ENCODE measurements at regions not wholly inside any gene's neighbourhood (a gene's known extent, or its start where the extent isn't known, plus 50 kb on each side); places are given as distances from the start of the nearest gene placed in this dataset.

- TF ChIP-seq, protein P1, sequence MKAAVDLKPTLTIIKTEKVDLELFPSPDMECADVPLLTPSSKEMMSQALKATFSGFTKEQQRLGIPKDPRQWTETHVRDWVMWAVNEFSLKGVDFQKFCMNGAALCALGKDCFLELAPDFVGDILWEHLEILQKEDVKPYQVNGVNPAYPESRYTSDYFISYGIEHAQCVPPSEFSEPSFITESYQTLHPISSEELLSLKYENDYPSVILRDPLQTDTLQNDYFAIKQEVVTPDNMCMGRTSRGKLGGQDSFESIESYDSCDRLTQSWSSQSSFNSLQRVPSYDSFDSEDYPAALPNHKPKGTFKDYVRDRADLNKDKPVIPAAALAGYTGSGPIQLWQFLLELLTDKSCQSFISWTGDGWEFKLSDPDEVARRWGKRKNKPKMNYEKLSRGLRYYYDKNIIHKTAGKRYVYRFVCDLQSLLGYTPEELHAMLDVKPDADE (IDR thresholded peaks at IDR 0.05): no peak
- no peak for TF ChIP-seq CREB1 (CRISPR knock-in tag; IDR thresholded peaks at IDR 0.05; ENCODE audit: low read depth)
Observed at GRCh38 chr14:40402957-40403356, 970.7 kb upstream of the FBXO33 start (continued).

- Histone ChIP-seq H3K27me3 (ENCODE audit: insufficient read depth) (no peaks in the 10 kb centered on the region), H3K9me2 (ENCODE audit: insufficient read depth) (no peaks in the 10 kb centered on the region), H3K36me3 (ENCODE audit: insufficient read depth) (no peaks in the 10 kb centered on the region), H3K4me1 (ENCODE audit: insufficient read depth) (no peaks in the 10 kb centered on the region), H2AFZ (no peak overlapping the region), H4K20me1 (replicated peaks; ENCODE audit: insufficient read depth) (no peaks in the 10 kb centered on the region), H3K27ac (ENCODE audit: low read depth) (no peak overlapping the region), H3F3A (replicated peaks; ENCODE audit: low read depth) (no peaks in the 10 kb centered on the region), H3K79me2 (replicated peaks; ENCODE audit: insufficient read depth) (no peaks in the 10 kb centered on the region), H3K4me2 (no peak overlapping the region), H3K4me3 (no peak overlapping the region)
- H3K36me3 Mint-ChIP-seq (ENCODE audit: low read depth): no peaks in the 10 kb centered on the region
- ATAC-seq (no peak), DNase-seq (ENCODE audit: low spot score) (no peak)
- no peak overlapping the region for H3K4me3 Mint-ChIP-seq
- TF ChIP-seq, protein P2, sequence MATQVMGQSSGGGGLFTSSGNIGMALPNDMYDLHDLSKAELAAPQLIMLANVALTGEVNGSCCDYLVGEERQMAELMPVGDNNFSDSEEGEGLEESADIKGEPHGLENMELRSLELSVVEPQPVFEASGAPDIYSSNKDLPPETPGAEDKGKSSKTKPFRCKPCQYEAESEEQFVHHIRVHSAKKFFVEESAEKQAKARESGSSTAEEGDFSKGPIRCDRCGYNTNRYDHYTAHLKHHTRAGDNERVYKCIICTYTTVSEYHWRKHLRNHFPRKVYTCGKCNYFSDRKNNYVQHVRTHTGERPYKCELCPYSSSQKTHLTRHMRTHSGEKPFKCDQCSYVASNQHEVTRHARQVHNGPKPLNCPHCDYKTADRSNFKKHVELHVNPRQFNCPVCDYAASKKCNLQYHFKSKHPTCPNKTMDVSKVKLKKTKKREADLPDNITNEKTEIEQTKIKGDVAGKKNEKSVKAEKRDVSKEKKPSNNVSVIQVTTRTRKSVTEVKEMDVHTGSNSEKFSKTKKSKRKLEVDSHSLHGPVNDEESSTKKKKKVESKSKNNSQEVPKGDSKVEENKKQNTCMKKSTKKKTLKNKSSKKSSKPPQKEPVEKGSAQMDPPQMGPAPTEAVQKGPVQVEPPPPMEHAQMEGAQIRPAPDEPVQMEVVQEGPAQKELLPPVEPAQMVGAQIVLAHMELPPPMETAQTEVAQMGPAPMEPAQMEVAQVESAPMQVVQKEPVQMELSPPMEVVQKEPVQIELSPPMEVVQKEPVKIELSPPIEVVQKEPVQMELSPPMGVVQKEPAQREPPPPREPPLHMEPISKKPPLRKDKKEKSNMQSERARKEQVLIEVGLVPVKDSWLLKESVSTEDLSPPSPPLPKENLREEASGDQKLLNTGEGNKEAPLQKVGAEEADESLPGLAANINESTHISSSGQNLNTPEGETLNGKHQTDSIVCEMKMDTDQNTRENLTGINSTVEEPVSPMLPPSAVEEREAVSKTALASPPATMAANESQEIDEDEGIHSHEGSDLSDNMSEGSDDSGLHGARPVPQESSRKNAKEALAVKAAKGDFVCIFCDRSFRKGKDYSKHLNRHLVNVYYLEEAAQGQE (IDR thresholded peaks at IDR 0.05; ENCODE audit: unreplicated experiment): no peak
- no peak for TF ChIP-seq POLR2AphosphoS5 (IDR thresholded peaks at IDR 0.05; ENCODE audit: low read depth)
- TF ChIP-seq ZNF462 (CRISPR knock-in tag; IDR thresholded peaks at IDR 0.05): no peak
- no peak for TF ChIP-seq CREB1 (CRISPR knock-in tag; IDR thresholded peaks at IDR 0.05; ENCODE audit: low read depth)
- no peaks in the 10 kb centered on the region for H3K27me3 Mint-ChIP-seq (ENCODE audit: insufficient read depth, low read depth, poor library complexity)
- no peaks in the 10 kb centered on the region for H3K4me1 Mint-ChIP-seq
- no peak overlapping the region for H3K27ac Mint-ChIP-seq
- H3K9me3 Mint-ChIP-seq: no peaks in the 10 kb centered on the region
Observed at GRCh38 chr14:40398981-40399380, 966.7 kb upstream of the FBXO33 start.

Measured in GM23338 (cell line).